K562 (cell line): ENCODE measurements at regions not wholly inside any gene's neighbourhood (a gene's known extent, or its start where the extent isn't known, plus 50 kb on each side); places are given as distances from the start of the nearest gene placed in this dataset.

ENCODE experiments used
- ATAC-seq: fragments of 200-7000 bp; cut with Tn5 transposase; 3 replicates; pipeline ENCODE4 v1.9.1; 2020; ENCODE audit warnings: moderate library complexity
- BruUV-seq: library from RNA; stranded (reverse); fragments of 400-500 nt; replicated peaks from 2 replicates; lab custom pipeline; 2021; lab: Mats Ljungman, UMichigan
- CTCF ChIA-PET: fragments of 300-600 bp; formaldehyde crosslinking; extraction: SDS; loops from one replicate; lab custom pipeline; 2021; ENCODE audit warnings: low intra/inter-chr PET ratio; lab: Yijun Ruan, JAX
- POLR2A ChIA-PET: fragments of 300-600, 350-650 bp; sonication (Branson Sonifier 250); formaldehyde crosslinking; extraction: SDS; loops from one replicate; lab custom pipeline; 2021; ENCODE audit warnings: antibody characterized with exemption, inconsistent platforms; lab: Yijun Ruan, JAX
- DNase-seq, 4 experiments: peaks; one replicate each; pipeline versions ENCODE4 v3.0.0 to v3.0.0-alpha.2; 2011 to 2018; ENCODE audit warnings: low spot score in 3 of 4, mixed read lengths in 3 of 4; ENCODE audit errors: extremely low read depth in 1 of 4
- FAIRE-seq: peaks from 2 replicates; lab custom pipeline; 2011; peaks lifted over from hg19 to GRCh38; lab: Jason Lieb, UNC
- H2AFZ ChIP-seq: 2 replicates; pipeline ENCODE4 v1.6.0; 2011; ENCODE audit warnings: low read depth, low read length, control low read depth, inconsistent platforms
- H3K27ac ChIP-seq: fragments of 200-600 bp; 3 replicates; pipeline ENCODE4 v1.8.0; 2011; ENCODE audit warnings: low read depth, mild to moderate bottlenecking, control low read depth, inconsistent platforms, low read length, moderate library complexity, mixed read lengths; ENCODE audit errors: extremely low read depth
- H3K27me3 ChIP-seq, 2 experiments: fragments of 300-600 bp in 1 of 2; 2 replicates in 1 of 2; 3 replicates in 1 of 2; pipeline versions ENCODE4 v1.6.0 to v1.8.0; 2011; ENCODE audit warnings: inconsistent platforms in 2 of 2, low read length in 2 of 2, mild to moderate bottlenecking in 1 of 2, mixed read lengths in 1 of 2, moderate library complexity in 1 of 2; ENCODE audit not compliant: control insufficient read depth in 2 of 2, insufficient read depth in 2 of 2
- H3K36me3 ChIP-seq: fragments of 300-600 bp; 3 replicates; pipeline ENCODE4 v1.8.0; 2011; ENCODE audit warnings: mild to moderate bottlenecking, low read length, inconsistent platforms; ENCODE audit not compliant: control insufficient read depth, insufficient read depth
- H3K4me1 ChIP-seq, 2 experiments: fragments of 200-600 bp in 1 of 2; replicated peaks in 1 of 2; 2 replicates in 1 of 2; 3 replicates in 1 of 2; pipeline versions ENCODE4 v1.5.1 to v1.8.0; 2011; ENCODE audit warnings: inconsistent platforms in 2 of 2, low read length in 2 of 2, mild to moderate bottlenecking in 1 of 2, mixed read lengths in 1 of 2, moderate library complexity in 1 of 2; ENCODE audit not compliant: control insufficient read depth in 2 of 2, insufficient read depth in 2 of 2
- H3K4me2 ChIP-seq: 2 replicates; pipeline ENCODE4 v1.6.1; 2011; ENCODE audit warnings: low read length, control low read depth, inconsistent platforms, mixed read lengths; ENCODE audit not compliant: insufficient read depth
- H3K4me3 ChIP-seq: fragments of 200-600 bp; sonication (generic), shearing (Covaris generic); 2 replicates; pipeline ENCODE4 v1.5.1; 2016; ENCODE audit warnings: control low read depth, inconsistent platforms
- H3K79me2 ChIP-seq: fragments of 200-600 bp; 3 replicates; pipeline ENCODE4 v1.8.0; 2011; ENCODE audit warnings: low read length, inconsistent platforms; ENCODE audit not compliant: control insufficient read depth, insufficient read depth
- H3K9ac ChIP-seq, 2 experiments: 2 replicates each; pipeline versions ENCODE4 v1.6.0 to v1.6.1; 2011; ENCODE audit warnings: low read depth in 2 of 2, low read length in 2 of 2, control low read depth in 1 of 2, inconsistent platforms in 1 of 2, mild to moderate bottlenecking in 1 of 2, mixed read lengths in 1 of 2; ENCODE audit not compliant: insufficient read depth in 1 of 2
- H3K9me1 ChIP-seq: one replicate; pipeline ENCODE4 v1.6.0; 2011; ENCODE audit warnings: inconsistent platforms, mild to moderate bottlenecking, low read length, moderate library complexity; ENCODE audit not compliant: control insufficient read depth, insufficient read depth
- H3K9me3 ChIP-seq: replicated peaks from 2 replicates; pipeline ENCODE4 v1.5.1; 2011; ENCODE audit warnings: low read depth, low read length, inconsistent platforms; ENCODE audit not compliant: control insufficient read depth, insufficient read depth
- H4K20me1 ChIP-seq: replicated peaks from 2 replicates; pipeline ENCODE4 v1.6.1; 2011; ENCODE audit warnings: low read length, inconsistent platforms, mixed read lengths; ENCODE audit not compliant: control insufficient read depth, insufficient read depth
- DIDO1 ChIP-seq: fragments of 450-650 bp; IDR thresholded peaks from 2 replicates; pipeline ENCODE4 v1.6.1; 2016; ENCODE audit warnings: low read depth, missing biosample characterization, missing genetic modification characterization
- NEUROD1 ChIP-seq: fragments of 150-350 bp; IDR thresholded peaks from 2 replicates; pipeline ENCODE4 v1.6.1; 2014; ENCODE audit warnings: borderline replicate concordance, low read length, low read depth; ENCODE audit not compliant: partially characterized antibody
- NR2C1 ChIP-seq, 2 experiments: fragments of 450-650 bp; IDR thresholded peaks; 2 replicates each; pipeline ENCODE4 v1.6.1; 2017; ENCODE audit warnings: mild to moderate bottlenecking in 2 of 2, antibody characterized with exemption in 1 of 2, inconsistent platforms in 1 of 2, missing compliant biosample characterization in 1 of 2, missing genetic modification characterization in 1 of 2
- PML ChIP-seq: IDR thresholded peaks from 2 replicates; pipeline ENCODE4 v1.6.1; 2012; ENCODE audit warnings: low read length, inconsistent platforms
- SAP30 ChIP-seq: fragments of 200-600 bp; sonication (generic); IDR thresholded peaks from 2 replicates; pipeline ENCODE4 v1.6.1; 2012; ENCODE audit warnings: borderline replicate concordance, low read depth, mild to moderate bottlenecking, moderate library complexity, low read length, control low read depth, inconsistent platforms; ENCODE audit not compliant: insufficient read depth, poor library complexity, severe bottlenecking
- SRSF9 ChIP-seq: fragments of 200-400 bp; formaldehyde crosslinking; IDR thresholded peaks from 2 replicates; pipeline ENCODE4 v1.6.1; 2017; ENCODE audit warnings: low read depth, low read length, borderline replicate concordance
- TEAD4 ChIP-seq, 2 experiments: sonication (generic) in 1 of 2; formaldehyde crosslinking in 1 of 2; IDR thresholded peaks; 2 replicates each; pipeline versions ENCODE4 v1.6.1 to v1.8.0; 2012 to 2022; ENCODE audit warnings: borderline replicate concordance in 1 of 2, inconsistent platforms in 1 of 2, low read length in 1 of 2, mild to moderate bottlenecking in 1 of 2, missing genetic modification reagents in 1 of 2
- ZNF12 ChIP-seq: sonication (generic); formaldehyde crosslinking; IDR thresholded peaks from 2 replicates; pipeline ENCODE4 v1.4.0; 2020; ENCODE audit warnings: mild to moderate bottlenecking, missing genetic modification reagents
- WGBS: fragments of 100-300 bp; shearing (Covaris generic); methylation state at CpG from one replicate; pipeline ENCODE4 v1.1.6; 2016; ENCODE audit warnings: low coverage, mixed read lengths; ENCODE audit not compliant: insufficient coverage; ENCODE audit errors: missing lambda C conversion rate; 5-methylcytosine and 5-hydroxymethylcytosine counted together
- in situ Hi-C: fragments of 300-500 bp; cut with MboI; formaldehyde crosslinking; loops from 4 replicates; pipeline ENCODE4 v1.15.0; 2018; ENCODE audit warnings: inconsistent platforms, mixed read lengths
- intact Hi-C: fragments of 100-400 bp; cut with micrococcal nuclease; formaldehyde crosslinking; loops from 2 replicates; pipeline ENCODE4 v1.14.2; 2022
- TF ChIP-seq, protein P1 (sequence below): fragments of 250-450 bp; sonication (Bioruptor Pico); IDR thresholded peaks from 2 replicates; pipeline ENCODE4 v1.9.0; 2021; ENCODE audit warnings: mild to moderate bottlenecking, inconsistent platforms
- TF ChIP-seq, protein P2 (sequence below): fragments of 250-450 bp; sonication (Bioruptor Pico); IDR thresholded peaks from 2 replicates; pipeline ENCODE4 v1.5.0; 2020; ENCODE audit warnings: mild to moderate bottlenecking
- TF ChIP-seq, protein P3 (sequence below): fragments of 250-450 bp; sonication (Bioruptor Pico); IDR thresholded peaks from 2 replicates; pipeline ENCODE4 v1.4.0; 2020

DNA sequence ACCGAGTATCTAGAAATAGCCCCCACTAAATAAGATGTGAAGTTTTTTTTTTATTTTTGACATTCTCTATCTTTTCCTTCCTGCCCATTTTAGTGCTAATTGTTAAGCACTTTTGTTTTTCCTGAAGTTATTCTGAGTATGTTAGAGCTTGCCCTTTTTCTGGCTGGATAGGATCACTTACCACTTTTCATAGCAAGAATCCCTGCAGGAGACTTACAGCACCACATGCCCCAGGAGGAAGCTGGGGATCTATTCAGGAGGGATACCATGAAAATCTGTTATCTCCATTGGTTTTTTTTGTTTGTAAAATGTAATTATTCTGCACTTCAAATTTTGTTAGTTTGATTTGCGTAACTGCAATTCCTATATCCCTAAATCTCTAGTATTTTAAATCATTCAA, 968.4 kb downstream of the ZPLD1 start (continued):
- TF ChIP-seq, protein P1, sequence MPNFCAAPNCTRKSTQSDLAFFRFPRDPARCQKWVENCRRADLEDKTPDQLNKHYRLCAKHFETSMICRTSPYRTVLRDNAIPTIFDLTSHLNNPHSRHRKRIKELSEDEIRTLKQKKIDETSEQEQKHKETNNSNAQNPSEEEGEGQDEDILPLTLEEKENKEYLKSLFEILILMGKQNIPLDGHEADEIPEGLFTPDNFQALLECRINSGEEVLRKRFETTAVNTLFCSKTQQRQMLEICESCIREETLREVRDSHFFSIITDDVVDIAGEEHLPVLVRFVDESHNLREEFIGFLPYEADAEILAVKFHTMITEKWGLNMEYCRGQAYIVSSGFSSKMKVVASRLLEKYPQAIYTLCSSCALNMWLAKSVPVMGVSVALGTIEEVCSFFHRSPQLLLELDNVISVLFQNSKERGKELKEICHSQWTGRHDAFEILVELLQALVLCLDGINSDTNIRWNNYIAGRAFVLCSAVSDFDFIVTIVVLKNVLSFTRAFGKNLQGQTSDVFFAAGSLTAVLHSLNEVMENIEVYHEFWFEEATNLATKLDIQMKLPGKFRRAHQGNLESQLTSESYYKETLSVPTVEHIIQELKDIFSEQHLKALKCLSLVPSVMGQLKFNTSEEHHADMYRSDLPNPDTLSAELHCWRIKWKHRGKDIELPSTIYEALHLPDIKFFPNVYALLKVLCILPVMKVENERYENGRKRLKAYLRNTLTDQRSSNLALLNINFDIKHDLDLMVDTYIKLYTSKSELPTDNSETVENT = no peak
- TF ChIP-seq ZNF12 (CRISPR knock-in tag) (no peak), TEAD4 (IDR thresholded peaks at IDR 0.05; ENCODE audit: low read length) (no peak), TEAD4 (CRISPR knock-in tag; IDR thresholded peaks at IDR 0.05; ENCODE audit: borderline replicate concordance) (no peak), DIDO1 (tag) (no peak)
- TF ChIP-seq, protein P2, sequence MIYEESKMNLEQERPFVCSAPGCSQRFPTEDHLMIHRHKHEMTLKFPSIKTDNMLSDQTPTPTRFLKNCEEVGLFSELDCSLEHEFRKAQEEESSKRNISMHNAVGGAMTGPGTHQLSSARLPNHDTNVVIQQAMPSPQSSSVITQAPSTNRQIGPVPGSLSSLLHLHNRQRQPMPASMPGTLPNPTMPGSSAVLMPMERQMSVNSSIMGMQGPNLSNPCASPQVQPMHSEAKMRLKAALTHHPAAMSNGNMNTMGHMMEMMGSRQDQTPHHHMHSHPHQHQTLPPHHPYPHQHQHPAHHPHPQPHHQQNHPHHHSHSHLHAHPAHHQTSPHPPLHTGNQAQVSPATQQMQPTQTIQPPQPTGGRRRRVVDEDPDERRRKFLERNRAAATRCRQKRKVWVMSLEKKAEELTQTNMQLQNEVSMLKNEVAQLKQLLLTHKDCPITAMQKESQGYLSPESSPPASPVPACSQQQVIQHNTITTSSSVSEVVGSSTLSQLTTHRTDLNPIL (CRISPR knock-in tag) = no peak

DNA sequence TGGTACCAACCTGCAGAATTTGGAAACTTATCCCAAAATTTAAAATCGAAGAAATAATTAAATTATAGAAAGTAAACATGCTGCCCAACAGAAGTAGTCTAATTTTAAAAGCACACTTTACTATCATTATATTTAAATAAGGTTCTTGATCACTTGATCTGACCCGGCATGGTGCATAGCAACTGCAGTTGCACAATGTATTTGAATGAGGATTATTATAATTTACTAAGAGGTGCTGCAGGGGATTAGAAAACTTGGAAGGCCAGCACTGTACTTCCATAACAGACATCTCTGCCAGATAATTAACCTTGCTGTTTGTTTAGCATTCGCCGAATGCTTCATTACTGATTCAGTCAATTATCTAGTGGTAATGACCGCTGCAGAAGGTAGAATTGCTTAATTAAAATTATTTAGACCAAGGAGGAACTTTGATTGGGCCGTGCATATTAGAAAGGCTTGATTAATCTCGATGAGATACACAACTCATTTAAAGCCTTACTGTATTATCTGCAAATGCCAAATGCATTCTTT, 971.6 kb downstream of the ZPLD1 start:
- no peaks in the 10 kb centered on the region for H3K79me2 ChIP-seq
- 0% methylated on average over 7 of the region's 7 CpGs for WGBS
- no peaks in the 10 kb centered on the region for H3K36me3 ChIP-seq
- H4K20me1 ChIP-seq = no peaks in the 10 kb centered on the region
- H3K9ac ChIP-seq = no peak overlapping the region
- H3K9me3 ChIP-seq = no peaks in the 10 kb centered on the region
- ChIA-PET CTCF (no interaction called here), POLR2A (no interaction called here)
- intact Hi-C loops = no loop called here
- no peak overlapping the region for H3K27ac ChIP-seq
- DNase-seq = no peak
- no TSS peak for BruUV-seq
- no peak overlapping the region for H3K4me3 ChIP-seq
- ATAC-seq = no peak
- in situ Hi-C loops = no loop called here
- no peak for FAIRE-seq
- H3K27me3 ChIP-seq = no peaks in the 10 kb centered on the region
- H3K4me1 ChIP-seq = no peaks in the 10 kb centered on the region
- H3K9me1 ChIP-seq = no peaks in the 10 kb centered on the region
- H3K4me2 ChIP-seq = no peak overlapping the region
- no peak overlapping the region for H2AFZ ChIP-seq
- no peak for TF ChIP-seq SRSF9
- TF ChIP-seq PML = no peak
- no peak for TF ChIP-seq NR2C1 (IDR thresholded peaks at IDR 0.05)
- TF ChIP-seq NR2C1 (tag; IDR thresholded peaks at IDR 0.05) = no peak
- TF ChIP-seq SAP30 = no peak
- no peak for TF ChIP-seq NEUROD1
- TF ChIP-seq, protein P3, sequence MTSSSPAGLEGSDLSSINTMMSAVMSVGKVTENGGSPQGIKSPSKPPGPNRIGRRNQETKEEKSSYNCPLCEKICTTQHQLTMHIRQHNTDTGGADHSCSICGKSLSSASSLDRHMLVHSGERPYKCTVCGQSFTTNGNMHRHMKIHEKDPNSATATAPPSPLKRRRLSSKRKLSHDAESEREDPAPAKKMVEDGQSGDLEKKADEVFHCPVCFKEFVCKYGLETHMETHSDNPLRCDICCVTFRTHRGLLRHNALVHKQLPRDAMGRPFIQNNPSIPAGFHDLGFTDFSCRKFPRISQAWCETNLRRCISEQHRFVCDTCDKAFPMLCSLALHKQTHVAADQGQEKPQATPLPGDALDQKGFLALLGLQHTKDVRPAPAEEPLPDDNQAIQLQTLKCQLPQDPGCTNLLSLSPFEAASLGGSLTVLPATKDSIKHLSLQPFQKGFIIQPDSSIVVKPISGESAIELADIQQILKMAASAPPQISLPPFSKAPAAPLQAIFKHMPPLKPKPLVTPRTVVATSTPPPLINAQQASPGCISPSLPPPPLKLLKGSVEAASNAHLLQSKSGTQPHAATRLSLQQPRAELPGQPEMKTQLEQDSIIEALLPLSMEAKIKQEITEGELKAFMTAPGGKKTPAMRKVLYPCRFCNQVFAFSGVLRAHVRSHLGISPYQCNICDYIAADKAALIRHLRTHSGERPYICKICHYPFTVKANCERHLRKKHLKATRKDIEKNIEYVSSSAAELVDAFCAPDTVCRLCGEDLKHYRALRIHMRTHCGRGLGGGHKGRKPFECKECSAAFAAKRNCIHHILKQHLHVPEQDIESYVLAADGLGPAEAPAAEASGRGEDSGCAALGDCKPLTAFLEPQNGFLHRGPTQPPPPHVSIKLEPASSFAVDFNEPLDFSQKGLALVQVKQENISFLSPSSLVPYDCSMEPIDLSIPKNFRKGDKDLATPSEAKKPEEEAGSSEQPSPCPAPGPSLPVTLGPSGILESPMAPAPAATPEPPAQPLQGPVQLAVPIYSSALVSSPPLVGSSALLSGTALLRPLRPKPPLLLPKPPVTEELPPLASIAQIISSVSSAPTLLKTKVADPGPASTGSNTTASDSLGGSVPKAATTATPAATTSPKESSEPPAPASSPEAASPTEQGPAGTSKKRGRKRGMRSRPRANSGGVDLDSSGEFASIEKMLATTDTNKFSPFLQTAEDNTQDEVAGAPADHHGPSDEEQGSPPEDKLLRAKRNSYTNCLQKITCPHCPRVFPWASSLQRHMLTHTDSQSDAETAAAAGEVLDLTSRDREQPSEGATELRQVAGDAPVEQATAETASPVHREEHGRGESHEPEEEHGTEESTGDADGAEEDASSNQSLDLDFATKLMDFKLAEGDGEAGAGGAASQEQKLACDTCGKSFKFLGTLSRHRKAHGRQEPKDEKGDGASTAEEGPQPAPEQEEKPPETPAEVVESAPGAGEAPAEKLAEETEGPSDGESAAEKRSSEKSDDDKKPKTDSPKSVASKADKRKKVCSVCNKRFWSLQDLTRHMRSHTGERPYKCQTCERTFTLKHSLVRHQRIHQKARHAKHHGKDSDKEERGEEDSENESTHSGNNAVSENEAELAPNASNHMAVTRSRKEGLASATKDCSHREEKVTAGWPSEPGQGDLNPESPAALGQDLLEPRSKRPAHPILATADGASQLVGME (CRISPR knock-in tag) = no peak
